ENCODE measurements at regions not wholly inside any gene's neighbourhood (a gene's known extent, or its start where the extent isn't known, plus 50 kb on each side); places are given as distances from the start of the nearest gene placed in this dataset.

DNA sequence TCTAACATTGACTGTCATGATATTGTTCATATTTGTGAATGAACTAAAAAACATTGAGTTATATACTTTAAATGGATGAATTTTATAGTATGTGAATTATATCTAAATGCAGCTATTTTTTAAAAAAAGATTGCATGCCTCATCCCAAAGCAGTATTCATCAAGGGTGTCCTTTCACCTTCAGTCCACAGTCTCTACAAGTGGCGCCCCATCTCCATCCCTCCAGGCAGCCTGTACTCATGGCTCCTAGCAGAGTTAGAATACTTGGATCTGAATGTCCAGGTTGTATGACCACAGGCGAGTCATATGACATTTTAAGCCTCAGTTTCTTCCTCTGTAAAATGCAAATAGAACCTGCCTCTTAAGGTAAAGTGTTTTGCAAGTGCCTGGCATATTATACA is 69.8 kb downstream of the TMEM100 start:
- TF ChIP-seq TEAD4 (IDR thresholded peaks at IDR 0.05; ENCODE audit: borderline replicate concordance, insufficient read depth) (no peak), TAF1 (IDR thresholded peaks at IDR 0.05; ENCODE audit: borderline replicate concordance, low read depth, low read length) (no peak), SIN3A (IDR thresholded peaks at IDR 0.05; ENCODE audit: borderline replicate concordance, low read depth, low read length) (no peak), POLR2AphosphoS5 (IDR thresholded peaks at IDR 0.05; ENCODE audit: low read depth, low read length) (no peak), EZH2phosphoT487 (IDR thresholded peaks at IDR 0.05; ENCODE audit: borderline replicate concordance, low read depth) (no peak)
- TF ChIP-seq, protein P1, sequence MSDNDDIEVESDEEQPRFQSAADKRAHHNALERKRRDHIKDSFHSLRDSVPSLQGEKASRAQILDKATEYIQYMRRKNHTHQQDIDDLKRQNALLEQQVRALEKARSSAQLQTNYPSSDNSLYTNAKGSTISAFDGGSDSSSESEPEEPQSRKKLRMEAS (IDR thresholded peaks at IDR 0.05; ENCODE audit: low read depth) = no peak
